HCT116 (cell line): ENCODE measurements at regions not wholly inside any gene's neighbourhood (a gene's known extent, or its start where the extent isn't known, plus 50 kb on each side); places are given as distances from the start of the nearest gene placed in this dataset.

Source experiments
- ATAC-seq: fragments of 200-7000 bp; cut with Tn5 transposase; 2 replicates; pipeline ENCODE4 v1.9.1; 2020; ENCODE audit warnings: mild to moderate bottlenecking, moderate library complexity
- BruUV-seq: library from RNA; stranded (reverse); fragments of 400-500 nt; replicated peaks from 2 replicates; lab custom pipeline; 2021; lab: Mats Ljungman, UMichigan
- CTCF ChIA-PET: fragments of 300-600 bp; sonication (Branson Sonifier 250); formaldehyde crosslinking; loops from one replicate; lab custom pipeline; 2021; ENCODE audit warnings: antibody characterized with exemption; lab: Charles Lee
- POLR2A ChIA-PET: fragments of 300-600, 350-600 bp; sonication (Branson Sonifier 250); formaldehyde crosslinking; loops from one replicate; lab custom pipeline; 2021; ENCODE audit warnings: antibody characterized with exemption; lab: Charles Lee
- RAD21 ChIA-PET, 2 experiments: fragments of 300-600 bp; sonication (Branson Sonifier 250); formaldehyde crosslinking; loops; one replicate each; lab custom pipeline; 2023; ENCODE audit warnings: low total read pairs in 2 of 2; ENCODE audit not compliant: uncharacterized antibody in 2 of 2, unreplicated experiment in 2 of 2, low non-redundant PET in 1 of 2; lab: Charles Lee
- DNase-seq: peaks from one replicate; pipeline ENCODE4 v3.0.0-alpha.2; 2010; ENCODE audit warnings: low read depth, low spot score
- H2AFZ ChIP-seq: fragments of 200-600 bp; shearing (Covaris generic), sonication (generic); 2 replicates; pipeline ENCODE4 v1.6.1; 2017; ENCODE audit warnings: low read depth, mixed run types, mixed read lengths, antibody characterized with exemption, low read length; ENCODE audit not compliant: poor library complexity, severe bottlenecking
- H3K27ac ChIP-seq: 2 replicates; pipeline ENCODE4 v1.5.1; 2012; ENCODE audit warnings: low read depth, low read length
- H3K27me3 ChIP-seq: fragments of 200-600 bp; sonication (generic); 2 replicates; pipeline ENCODE4 v1.6.1; 2016; ENCODE audit warnings: mixed run types, low read length, mixed read lengths; ENCODE audit not compliant: insufficient read depth
- H3K36me3 ChIP-seq, 2 experiments: fragments of 200-500 bp in 1 of 2; fragments of 200-600 bp in 1 of 2; sonication (Bioruptor generic) in 1 of 2; sonication (generic) in 1 of 2; 2 replicates each; pipeline versions ENCODE4 v1.5.1 to v1.6.1; 2014 to 2016; ENCODE audit warnings: low read length in 2 of 2, inconsistent platforms in 1 of 2, mixed read lengths in 1 of 2, mixed run types in 1 of 2; ENCODE audit not compliant: insufficient read depth in 2 of 2, control insufficient read depth in 1 of 2
- H3K4me1 ChIP-seq, 2 experiments: fragments of 200-600 bp in 1 of 2; sonication (generic) in 1 of 2; 2 replicates each; pipeline versions ENCODE4 v1.5.1 to v1.6.1; 2012 to 2017; ENCODE audit warnings: low read length in 2 of 2, inconsistent platforms in 1 of 2, mild to moderate bottlenecking in 1 of 2, mixed read lengths in 1 of 2, mixed run types in 1 of 2, moderate library complexity in 1 of 2; ENCODE audit not compliant: insufficient read depth in 2 of 2, control insufficient read depth in 1 of 2
- H3K4me2 ChIP-seq: fragments of 200-600 bp; sonication (generic); 2 replicates; pipeline ENCODE4 v1.6.1; 2017; ENCODE audit warnings: mixed run types, low read length, mixed read lengths
- H3K4me3 ChIP-seq, 2 experiments: fragments of 200-600 bp in 1 of 2; sonication (generic) in 1 of 2; replicated peaks in 1 of 2; 2 replicates each; pipeline ENCODE4 v1.5.1; 2011 to 2016; ENCODE audit warnings: low read length in 2 of 2, control low read depth in 1 of 2, low read depth in 1 of 2, mild to moderate bottlenecking in 1 of 2, mixed read lengths in 1 of 2, mixed run types in 1 of 2
- H3K79me2 ChIP-seq: fragments of 200-600 bp; sonication (generic); 2 replicates; pipeline ENCODE4 v1.6.1; 2017; ENCODE audit warnings: mild to moderate bottlenecking, mixed run types, low read length, moderate library complexity, mixed read lengths; ENCODE audit not compliant: insufficient read depth
- H3K9ac ChIP-seq: fragments of 200-600 bp; sonication (generic); 2 replicates; pipeline ENCODE4 v1.6.1; 2016; ENCODE audit warnings: low read length, mixed read lengths
- H3K9me2 ChIP-seq: fragments of 200-600 bp; sonication (generic), shearing (Covaris generic); 2 replicates; pipeline ENCODE4 v1.6.1; 2017; ENCODE audit warnings: mixed run types, mild to moderate bottlenecking, moderate library complexity; ENCODE audit not compliant: insufficient read depth
- H3K9me3 ChIP-seq, 2 experiments: fragments of 200-500 bp in 1 of 2; fragments of 200-600 bp in 1 of 2; sonication (Bioruptor generic) in 1 of 2; sonication (generic) in 1 of 2; 2 replicates each; pipeline ENCODE4 v1.6.1; 2014 to 2017; ENCODE audit warnings: low read length in 2 of 2, mixed read lengths in 2 of 2, inconsistent platforms in 1 of 2, low read depth in 1 of 2, mild to moderate bottlenecking in 1 of 2, mixed run types in 1 of 2, moderate library complexity in 1 of 2; ENCODE audit not compliant: control insufficient read depth in 1 of 2, insufficient read depth in 1 of 2
- H4K20me1 ChIP-seq: fragments of 200-600 bp; sonication (generic), shearing (Covaris generic); 2 replicates; pipeline ENCODE4 v1.6.1; 2017; ENCODE audit warnings: mixed run types, mild to moderate bottlenecking, moderate library complexity; ENCODE audit not compliant: insufficient read depth
- ATF3 ChIP-seq: IDR thresholded peaks from 2 replicates; pipeline ENCODE4 v1.6.1; 2012
- CTCF ChIP-seq, 3 experiments: fragments of 200-600 bp in 1 of 3; sonication (generic) in 1 of 3; IDR thresholded peaks in 2 of 3; conservative IDR thresholded peaks in 1 of 3; 2 replicates each; pipeline ENCODE4 v1.5.1; 2012 to 2017; ENCODE audit warnings: low read depth in 2 of 3, low read length in 2 of 3, antibody characterized with exemption in 1 of 3, borderline replicate concordance in 1 of 3, control low read depth in 1 of 3, mild to moderate bottlenecking in 1 of 3, mixed read lengths in 1 of 3, mixed run types in 1 of 3, moderate library complexity in 1 of 3; ENCODE audit not compliant: insufficient read depth in 1 of 3
- FOSL1 ChIP-seq: IDR thresholded peaks from 2 replicates; pipeline ENCODE4 v1.6.1; 2012; ENCODE audit warnings: low read depth
- JUND ChIP-seq: IDR thresholded peaks from 2 replicates; pipeline ENCODE4 v1.6.1; 2012
- RAD21 ChIP-seq: IDR thresholded peaks from 2 replicates; pipeline ENCODE4 v1.6.1; 2012; ENCODE audit warnings: low read depth, mild to moderate bottlenecking
- REST ChIP-seq: IDR thresholded peaks from 2 replicates; pipeline ENCODE4 v1.6.1; 2012; ENCODE audit warnings: low read depth
- SP1 ChIP-seq: IDR thresholded peaks from 2 replicates; pipeline ENCODE4 v1.6.1; 2012; ENCODE audit warnings: low read depth
- YY1 ChIP-seq: IDR thresholded peaks from 2 replicates; pipeline ENCODE4 v1.6.1; 2011; ENCODE audit warnings: low read length, low read depth, moderate library complexity, mild to moderate bottlenecking; ENCODE audit not compliant: insufficient replicate concordance; ENCODE audit errors: extremely low read depth
- ZBTB33 ChIP-seq: IDR thresholded peaks from 2 replicates; pipeline ENCODE4 v1.6.1; 2011; ENCODE audit warnings: mild to moderate bottlenecking, low read length, moderate library complexity; ENCODE audit not compliant: insufficient replicate concordance; ENCODE audit errors: extremely low read depth
- intact Hi-C: fragments of 100-400 bp; cut with micrococcal nuclease; formaldehyde crosslinking; loops from 2 replicates; pipeline ENCODE4 v1.10.0; 2022

- TF ChIP-seq ATF3: no peak
- TF ChIP-seq JUND: no peak
Measured at GRCh38 chr2:41460661-41461060, 587.2 kb upstream of the PKDCC start (continued).

GRCh38 chr2:41464395-41464794 lies 583.4 kb upstream of the PKDCC start:
- DNase-seq (no peak), ATAC-seq (no peak)
- H3K36me3 ChIP-seq: no peaks in the 10 kb centered on the region
- TF ChIP-seq SP1 (no peak), ZBTB33 (no peak), YY1 (no peak), FOSL1 (no peak), JUND (no peak), CTCF (IDR thresholded peaks at IDR 0.05 in 2 of 3, conservative IDR thresholded peaks at IDR 0.05 in 1 of 3; ENCODE audit: borderline replicate concordance in 1 of 3, insufficient read depth in 1 of 3, low read depth in 2 of 3, low read length in 2 of 3) (no peak), ATF3 (no peak), RAD21 (no peak), REST (no peak)
- H3K4me3 ChIP-seq: no peak overlapping the region
- intact Hi-C loops: no loop called here
- H3K9ac ChIP-seq: no peak overlapping the region
- ChIA-PET RAD21 (no interaction called here), POLR2A (no interaction called here), CTCF (no interaction called here)
- H3K79me2 ChIP-seq: no peaks in the 10 kb centered on the region
- BruUV-seq: no TSS peak
- no peaks in the 10 kb centered on the region for H3K4me1 ChIP-seq
- H3K27me3 ChIP-seq: no peaks in the 10 kb centered on the region
- no peak overlapping the region for H2AFZ ChIP-seq
- no peak overlapping the region for H3K27ac ChIP-seq
- no peaks in the 10 kb centered on the region for H3K9me2 ChIP-seq
- H3K4me2 ChIP-seq: no peak overlapping the region
- no peaks in the 10 kb centered on the region for H4K20me1 ChIP-seq
- 0 out of 4 replicates have a peak, but pooled peaks cover 0 to 5% of the 10 kb centered on the region in 2 experiments for H3K9me3 ChIP-seq
